T-helper 1 cell (primary cell): ENCODE measurements at regions not wholly inside any gene's neighbourhood (a gene's known extent, or its start where the extent isn't known, plus 50 kb on each side); places are given as distances from the start of the nearest gene placed in this dataset.

ENCODE experiments used
- DNase-seq, 5 donors: peaks; one replicate each; pipeline ENCODE4 v3.0.0-alpha.2; 2012 to 2020

DNA sequence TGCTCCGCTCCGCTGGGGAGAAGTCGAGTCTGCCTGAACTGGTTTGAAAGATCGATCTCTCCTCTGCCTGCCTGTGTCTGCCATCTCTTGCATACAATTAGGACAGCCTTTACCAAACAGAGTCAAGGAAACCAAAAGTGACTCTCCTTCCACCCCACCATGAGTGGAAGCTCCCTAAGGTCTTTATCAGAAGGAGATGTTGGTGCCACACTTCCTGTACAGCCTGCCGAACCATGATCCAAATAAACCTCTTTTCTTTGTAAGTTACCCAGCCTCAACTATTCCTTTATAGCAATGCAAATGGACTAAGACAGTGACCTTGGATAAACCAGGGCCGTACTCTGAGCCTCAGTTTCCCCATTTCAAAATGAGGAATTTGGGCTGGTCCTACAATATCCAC lies 106.3 kb upstream of the GDF10 start:
- no peak for DNase-seq

DNA sequence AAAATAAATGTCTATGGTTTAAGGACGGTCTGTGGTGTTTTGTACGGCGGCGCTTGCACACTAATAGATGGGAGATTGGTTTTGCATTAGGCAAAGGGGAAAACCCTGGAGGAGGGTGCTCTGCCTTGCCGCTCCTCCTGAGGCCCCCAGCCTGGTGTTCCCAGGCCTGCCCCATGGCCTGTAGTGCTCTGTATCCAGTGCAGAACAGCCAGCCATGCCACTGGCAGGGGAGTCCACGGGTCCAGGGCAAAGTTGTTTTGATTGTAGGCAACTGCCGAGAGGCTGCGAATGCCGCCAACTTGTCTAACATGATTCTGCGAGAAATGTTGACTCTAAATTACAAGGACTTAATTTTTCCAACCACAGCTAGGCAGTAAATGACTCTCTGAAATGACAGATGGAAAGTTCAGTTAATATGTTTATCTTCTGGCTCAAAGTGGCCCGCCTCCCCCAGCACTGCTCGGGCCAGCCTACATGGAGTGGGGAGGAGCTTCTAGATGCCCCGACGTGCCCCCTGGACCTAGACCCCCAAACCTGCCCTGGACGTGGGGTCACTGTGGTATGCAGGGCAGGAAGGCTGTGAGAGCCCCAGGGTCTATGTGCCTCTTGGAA lies 104.6 kb upstream of the GDF10 start:
- no peak for DNase-seq

DNA sequence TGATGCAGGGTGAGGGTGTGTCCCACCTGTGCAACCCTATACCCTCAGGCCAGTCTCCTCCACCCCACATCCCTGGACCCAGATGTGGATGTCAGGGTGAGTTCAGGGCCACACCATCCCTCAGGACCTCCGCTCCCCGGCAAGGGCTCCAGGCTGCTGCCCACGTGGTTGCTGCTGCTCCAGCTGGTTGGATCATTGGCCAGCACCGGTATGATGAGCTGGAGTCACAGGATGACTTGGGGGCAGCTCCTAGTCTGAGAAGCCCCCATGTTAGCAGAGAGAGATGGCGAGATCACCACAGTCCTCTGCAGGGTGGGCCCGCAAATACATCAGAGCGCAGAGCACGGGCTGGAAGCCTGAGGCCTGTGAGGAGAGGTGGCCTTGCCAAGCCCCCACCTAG lies 103.3 kb upstream of the GDF10 start:
- no peak for DNase-seq

DNA sequence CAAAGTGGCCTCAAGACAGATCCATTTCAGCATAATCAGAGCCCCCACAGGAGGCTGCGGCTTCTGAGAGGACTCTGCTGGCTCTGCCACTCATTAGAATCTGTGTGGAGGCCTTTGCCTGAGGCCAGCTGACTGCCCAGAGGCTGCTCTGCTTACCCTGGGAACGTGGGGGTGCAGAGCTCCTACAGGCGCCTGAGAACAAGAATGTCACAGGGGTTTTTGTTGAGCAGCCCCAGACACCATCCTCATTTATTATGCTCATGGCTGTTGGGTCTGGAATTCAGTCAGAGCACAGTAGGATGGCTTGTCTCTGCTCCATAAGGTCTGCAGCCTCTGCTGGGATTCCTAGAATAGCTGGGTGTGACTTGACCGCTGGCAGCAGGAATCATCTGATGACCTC lies 101.8 kb upstream of the GDF10 start:
- DNase-seq = no peak

DNA sequence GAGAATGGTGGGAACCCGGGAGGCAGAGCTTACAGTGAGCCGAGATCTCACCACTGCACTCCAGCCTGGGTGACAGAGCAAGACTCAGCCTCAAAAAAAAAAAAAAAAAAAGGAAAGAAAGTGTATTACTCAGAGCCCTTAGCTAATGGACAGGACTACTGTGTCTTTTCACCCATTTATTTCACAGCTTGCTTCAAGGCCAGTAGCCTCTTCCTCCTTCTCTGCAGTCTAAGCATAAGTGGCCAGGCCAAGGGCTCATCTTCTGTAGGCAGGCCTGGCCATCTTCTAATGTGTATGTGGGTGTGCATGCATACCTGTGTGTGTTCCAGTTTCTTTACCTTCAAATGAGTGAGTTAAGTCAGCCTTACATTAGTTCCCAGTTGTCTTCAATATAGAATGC lies 94.8 kb upstream of the GDF10 start:
- DNase-seq = no peak

DNA sequence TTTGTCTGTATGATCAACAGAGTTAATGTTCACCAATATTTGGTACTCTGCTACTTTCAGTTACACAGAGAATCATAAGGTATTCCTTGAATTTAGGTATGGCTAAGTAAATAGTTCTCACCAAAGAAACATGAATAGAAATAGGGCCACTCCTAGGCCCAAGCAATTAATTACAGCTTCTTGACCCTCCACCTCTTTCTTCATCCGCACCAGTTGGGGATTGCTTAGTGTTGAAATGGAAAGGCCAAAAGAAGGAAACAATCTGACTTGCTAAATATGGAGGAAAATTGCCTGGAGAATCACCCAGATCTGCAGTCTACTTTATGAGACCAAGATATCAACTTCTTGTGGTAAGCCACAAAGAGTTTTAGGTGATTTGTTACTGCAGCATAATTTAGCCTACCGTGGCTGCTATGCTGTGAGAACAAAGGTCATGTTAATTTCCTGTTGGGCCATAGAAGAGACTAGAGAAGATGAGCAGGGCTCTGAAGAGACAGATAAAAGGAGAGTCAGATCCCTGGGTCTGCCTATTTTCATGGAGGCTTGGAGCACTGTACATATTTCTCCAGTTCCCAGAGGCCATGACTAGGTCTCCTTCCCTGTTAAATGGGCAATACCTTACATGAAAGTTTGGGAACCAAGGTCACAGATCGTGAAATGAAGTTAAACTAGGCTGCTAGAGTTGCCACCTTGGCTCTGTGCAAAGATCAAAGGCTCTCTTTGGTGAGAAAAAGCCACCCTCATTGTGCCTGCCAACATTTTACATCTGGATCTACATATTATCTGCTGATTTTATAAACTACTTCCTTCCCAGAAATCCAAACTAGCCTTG lies 93.3 kb upstream of the GDF10 start:
- DNase-seq = peak in 2 of 5 donors; percentile 2 to 7

DNA sequence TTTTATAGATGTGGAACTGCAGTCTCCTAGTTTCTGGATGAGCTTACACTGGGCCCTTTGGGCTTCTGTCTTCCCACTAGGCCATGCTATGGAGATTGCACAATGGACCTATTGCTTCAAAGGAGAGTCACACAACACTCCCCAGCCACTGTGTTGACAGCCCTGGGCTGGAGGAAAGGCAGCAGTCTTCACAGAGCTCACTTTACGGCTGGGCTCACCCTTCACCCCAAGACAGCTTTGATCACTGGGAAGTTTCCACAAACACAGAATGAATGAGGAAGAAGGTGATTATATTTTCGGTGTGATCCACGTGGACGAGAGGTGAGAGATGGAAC lies 92.7 kb upstream of the GDF10 start:
- no peak for DNase-seq

DNA sequence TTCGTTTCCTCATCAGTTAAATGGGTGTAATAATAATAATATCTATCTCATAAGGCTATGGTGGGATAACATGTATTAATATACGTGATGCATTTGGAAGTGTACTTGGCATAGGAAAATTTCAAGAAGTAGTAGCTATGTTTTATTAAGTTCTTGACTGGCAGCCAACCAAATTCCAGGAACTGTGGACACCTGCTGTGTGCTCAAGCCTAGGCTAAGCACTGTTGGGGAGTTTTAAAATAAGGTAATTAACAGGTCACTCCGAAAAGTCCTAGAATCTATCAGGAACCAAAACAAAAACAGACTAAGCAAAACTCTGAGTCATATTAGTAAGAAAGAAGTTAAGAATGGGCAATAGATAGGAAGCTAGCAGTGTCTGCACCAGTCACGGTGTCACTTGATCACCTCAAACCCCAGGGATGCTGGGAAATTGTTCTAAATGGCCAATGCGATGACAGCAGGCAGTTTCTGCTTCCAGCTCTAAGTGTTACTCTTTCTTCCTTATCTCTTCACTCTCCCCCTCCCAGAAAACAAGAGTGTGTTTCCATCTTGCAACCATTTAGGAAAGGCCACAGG lies 92.0 kb upstream of the GDF10 start:
- no peak for DNase-seq

DNA sequence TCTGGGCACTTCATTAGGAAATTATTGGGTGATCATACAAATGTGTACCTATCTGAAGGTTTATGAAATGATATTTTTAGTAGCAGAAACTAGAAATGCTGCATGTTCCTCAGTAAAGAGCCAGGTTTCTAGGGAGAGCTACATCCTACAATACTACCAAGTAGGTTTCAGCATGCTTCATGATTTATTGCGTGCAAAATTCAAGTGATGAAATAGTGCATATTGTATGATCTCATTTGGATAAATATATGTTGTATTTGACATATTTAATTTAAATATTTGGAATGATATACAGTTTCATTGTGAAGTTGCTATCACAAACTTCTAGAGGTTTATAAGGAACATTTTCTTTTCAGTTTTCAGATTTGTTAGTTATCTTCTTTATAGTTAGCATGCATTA lies 90.5 kb upstream of the GDF10 start:
- DNase-seq = no peak

DNA sequence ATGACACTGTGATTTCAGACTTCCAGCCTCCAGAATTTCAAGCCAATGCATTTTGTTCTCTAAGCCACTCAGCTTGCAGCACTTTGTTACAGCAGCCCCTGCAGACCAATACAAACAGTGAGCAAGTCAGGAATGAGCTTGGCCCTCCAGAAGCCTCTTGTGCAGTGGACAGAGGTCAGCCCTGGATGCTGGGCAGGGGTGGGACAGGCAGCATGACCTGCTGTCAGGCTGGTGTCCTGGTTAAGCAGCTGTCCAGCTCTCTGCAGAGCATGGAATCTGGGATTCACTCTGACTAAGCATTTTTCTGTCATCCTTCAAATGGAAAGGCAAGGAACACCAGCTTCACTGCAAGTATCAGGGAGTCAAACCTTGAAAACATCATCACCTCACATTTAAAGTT lies 85.5 kb upstream of the GDF10 start:
- no peak for DNase-seq

DNA sequence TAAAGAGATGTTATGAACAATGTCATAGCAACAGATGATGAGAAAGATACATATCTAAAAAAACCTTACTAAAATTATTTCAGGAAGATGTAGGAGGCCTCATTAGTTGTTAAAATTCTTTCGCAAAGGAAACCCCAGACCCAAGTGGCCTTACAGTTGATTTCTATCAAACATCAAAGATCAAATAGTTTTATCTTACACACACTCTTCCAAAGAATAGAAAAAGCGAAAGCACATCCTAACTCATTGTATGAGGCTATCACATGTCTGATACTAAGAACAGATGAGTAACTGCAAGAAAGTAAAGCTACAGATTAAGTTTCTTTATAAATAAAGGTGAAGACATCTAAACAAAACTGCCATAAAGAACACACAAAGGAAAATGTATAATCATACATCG lies 82.9 kb upstream of the GDF10 start:
- DNase-seq = no peak

DNA sequence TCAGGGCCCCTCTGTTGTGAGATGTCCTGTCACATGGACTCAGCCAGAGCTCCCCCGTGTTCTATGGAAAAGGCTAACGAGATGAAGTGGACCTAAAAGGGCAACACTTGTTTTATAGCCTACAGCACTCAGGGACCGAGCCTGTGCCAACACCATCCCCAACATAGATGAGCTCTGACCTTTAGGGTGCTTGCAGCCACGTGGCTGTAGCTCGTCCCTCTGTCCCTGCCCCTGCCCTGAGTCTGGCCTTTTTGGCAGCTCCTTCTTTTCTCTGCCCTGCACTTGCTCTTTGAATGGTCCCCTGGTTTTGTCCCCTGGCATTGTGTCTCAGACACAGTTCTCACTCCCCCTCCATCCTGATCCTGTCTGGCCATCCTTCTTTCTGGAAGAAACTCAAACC lies 81.2 kb upstream of the GDF10 start:
- DNase-seq = no peak

DNA sequence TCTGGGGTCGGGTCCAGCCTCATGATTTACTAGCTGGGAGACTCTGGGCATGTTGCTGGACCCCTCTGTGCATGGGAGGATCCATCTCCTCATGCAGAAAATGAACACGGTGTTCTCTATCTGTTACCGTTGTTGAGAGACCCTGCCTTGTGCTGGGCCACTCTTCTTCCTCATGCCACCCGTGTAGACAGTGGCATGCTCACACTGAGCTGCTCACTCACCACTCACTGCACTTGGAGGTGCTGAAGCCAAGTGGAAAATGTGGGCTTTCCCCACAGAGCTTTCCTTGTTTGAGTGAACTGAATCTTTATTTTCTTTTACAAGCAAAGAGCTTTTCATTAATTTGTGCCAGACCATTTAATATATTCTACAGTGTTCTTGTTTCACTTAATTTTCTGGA lies 77.5 kb upstream of the GDF10 start:
- DNase-seq = no peak

DNA sequence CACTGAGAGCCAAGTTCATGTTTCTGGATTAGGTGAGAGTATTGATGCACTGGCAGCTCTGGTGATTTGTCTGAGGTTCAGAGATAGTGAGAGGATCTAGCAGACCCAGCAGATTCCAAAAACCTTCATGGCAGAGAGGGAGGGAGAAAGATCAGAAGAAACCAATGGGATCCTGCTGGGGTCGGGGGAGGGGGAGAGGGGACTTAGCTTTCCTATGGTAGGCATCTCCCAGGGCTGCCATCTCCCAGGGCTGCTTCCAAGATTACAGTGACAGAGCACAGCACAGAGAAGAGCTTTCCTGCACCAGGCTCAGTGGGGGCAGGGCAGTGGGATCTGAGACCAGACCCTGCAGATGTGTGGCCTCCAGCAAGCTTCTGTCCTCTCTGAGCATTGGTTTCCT lies 76.8 kb upstream of the GDF10 start:
- no peak for DNase-seq

DNA sequence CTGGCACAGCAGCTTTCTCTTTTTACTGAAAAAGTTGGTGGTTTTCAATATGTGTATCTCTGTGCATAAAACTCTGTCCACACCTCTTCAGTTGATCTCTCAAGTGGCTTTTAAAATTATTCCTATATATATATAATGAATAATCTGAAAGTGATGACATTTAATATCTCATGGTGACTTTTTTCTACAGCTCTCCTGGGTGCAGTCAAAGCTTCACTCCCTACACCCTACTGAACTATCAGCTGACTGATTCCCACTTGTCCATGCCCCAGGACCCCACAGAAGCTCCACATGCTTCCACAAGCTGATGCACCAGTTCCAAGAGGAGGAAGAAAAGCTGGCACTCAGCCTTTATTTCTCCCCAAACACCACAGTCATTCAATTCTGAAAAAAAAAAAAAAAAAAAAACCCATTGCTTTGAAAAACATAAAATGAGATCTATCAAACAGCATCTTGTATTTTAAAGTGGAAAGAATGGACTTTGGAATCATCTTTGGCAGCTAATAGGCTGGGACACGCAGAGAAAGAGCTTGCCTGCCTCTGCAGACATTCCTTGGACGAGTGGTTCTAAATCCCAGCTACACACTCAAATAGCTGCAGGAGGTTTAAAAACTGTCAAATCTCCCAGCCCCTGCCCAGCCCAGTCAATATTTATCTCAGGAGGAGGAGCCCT lies 75.3 kb upstream of the GDF10 start:
- DNase-seq = no peak

DNA sequence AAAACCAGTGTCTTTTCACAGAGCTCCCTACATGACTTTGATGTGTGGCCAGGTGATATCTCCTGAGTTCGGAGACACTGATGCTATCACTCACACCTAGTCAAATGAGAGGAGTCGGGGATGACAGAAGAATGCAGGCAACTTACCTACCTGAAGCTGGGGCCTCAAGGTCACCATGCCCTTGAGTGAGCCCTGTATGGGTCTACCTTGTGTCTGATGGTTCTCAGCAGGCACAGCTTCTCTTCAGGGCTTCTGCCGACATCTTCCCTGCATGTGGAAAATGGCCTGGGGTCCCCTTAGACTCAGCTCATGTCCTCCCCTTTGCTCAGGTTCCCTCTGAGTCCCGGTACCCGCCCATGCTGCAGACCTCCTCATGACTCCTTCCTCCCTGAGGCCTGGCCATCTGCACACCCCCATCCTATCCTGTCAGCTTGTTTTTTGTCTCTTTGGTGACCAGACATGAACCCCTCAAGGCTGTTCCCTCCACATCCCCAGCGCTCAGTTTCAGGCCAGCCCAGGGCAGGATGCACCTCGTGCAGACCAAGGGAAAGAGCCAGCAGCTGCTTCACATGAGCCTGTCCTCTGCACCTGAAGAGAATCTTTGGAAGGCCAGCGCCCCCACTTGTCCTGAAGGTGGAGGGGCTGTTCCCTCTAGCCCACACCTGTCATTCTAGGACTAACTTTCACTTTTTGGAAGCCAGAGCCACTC lies 74.6 kb upstream of the GDF10 start:
- DNase-seq = no peak

DNA sequence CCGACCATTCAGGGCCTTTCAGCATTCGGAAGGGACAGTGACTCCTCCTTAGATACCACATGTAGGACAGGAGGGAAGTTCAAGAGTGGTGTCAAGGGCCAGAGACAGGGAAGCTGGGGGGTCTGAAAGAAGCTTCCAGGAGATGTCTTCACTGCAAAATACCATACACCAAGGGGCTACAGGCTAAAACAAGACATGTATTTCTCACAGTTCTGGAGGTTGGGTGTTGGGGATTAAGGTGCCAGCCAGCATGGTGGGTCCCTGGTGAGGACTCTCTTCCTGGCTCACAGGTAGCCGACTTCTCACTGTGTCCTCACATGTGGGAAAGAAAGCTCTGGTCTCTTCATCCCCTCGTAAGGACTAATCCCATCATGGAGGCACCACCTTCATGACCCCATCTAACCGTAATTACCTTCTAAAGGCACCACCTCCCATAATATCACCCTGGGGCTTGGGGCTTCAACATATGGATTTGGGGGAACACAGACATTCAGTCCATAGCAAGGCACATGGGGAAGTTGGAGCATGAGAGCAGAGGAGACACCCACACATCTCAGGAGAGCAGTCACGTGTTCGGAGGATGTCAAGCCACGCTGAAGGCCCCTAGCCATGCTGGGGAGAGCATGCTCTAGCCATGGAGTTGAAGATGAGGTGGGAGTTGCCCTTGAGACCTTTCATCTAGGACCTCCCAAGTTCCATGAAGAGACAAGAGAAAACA lies 73.9 kb upstream of the GDF10 start:
- no peak for DNase-seq

DNA sequence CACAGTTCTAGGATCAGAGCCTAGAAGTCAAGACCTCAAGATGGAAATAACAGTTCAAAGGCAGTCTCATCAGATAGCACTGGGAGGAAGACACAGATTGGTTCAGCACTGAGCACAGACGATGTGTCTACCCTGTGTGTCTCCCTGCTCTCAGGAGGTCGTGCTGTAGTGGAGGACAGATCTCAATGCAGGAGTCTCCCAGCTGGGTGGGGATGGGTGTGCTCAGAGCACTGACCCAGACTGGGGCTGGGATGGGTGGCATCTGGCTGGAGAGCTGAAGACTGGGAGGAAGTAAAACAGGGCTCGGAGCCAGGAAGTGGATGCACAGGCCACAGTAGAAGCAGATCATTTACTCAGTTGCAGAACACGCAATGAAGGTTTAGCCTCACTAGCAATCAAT lies 69.5 kb upstream of the GDF10 start:
- DNase-seq = no peak

DNA sequence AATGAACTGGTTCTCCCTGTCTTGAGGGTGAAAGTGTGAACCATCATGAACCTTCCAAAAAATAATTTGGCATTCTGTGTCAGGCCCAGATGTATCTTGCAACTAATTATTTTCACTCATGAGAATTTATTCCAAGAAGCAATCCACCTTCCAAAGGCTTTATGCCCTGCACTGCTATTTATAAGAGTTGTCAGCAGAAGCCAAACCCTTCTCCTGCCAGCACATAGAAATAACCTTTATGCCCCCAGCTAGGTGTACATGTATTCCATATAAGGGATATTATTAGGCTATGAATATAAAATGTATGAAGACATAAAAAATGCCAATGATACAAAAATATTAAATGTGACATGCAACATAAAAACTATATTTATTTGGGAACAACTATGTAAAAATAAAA lies 69.0 kb upstream of the GDF10 start:
- DNase-seq = no peak

DNA sequence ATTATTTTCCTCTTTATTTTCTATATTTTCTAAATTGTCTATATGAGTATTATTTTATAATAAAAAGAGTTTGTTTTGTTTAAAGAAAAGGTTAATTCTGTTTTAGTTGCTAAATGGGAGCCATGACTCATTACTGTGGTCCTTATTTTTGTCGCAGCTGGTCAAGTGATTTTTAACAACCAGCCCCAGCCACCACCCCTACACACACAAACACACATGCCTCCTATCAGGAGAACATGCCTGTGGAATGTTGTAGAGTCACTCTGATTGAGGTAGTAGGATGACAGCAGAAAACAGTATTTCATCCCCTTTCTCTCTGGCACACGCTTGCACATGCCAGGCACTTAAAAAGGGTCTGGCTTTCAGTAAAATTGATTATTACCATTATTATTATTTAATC lies 68.6 kb upstream of the GDF10 start:
- no peak for DNase-seq

DNA sequence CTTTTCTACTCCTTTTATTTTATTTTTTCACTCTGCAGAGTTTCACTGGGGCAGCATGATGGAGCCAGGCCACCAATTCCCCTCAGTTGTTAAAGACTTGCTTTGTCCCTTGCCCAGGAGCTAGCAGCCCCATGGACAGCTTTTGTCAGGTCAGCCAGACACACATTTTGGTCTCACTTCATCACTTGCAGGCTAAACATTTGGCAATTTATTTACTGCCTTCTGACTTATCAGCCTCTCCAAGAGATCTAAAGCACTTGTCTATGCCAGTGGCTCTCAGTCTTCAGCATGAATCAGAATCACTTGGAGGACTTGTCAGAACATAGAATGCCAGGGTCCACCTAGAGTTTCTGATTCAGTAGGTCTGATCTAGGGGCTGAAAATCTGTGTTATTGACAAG lies 66.4 kb upstream of the GDF10 start:
- DNase-seq = no peak

DNA sequence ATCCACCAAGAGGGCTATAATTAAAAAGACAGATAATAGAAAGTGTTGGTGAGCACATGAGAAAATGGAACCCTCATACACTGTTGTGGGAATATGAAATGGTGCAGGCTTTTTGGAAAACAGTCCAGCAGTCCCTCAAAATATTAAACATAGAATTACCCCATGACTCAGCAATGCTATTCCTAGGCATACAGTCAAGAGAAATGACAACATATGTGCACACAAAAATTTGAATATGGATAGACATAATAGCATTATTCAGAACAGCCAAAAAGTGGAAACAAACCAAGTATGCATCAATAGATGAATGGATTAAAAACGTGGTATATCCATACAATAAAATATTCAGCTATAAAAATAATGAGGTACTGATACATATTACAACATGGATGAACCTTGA lies 64.5 kb upstream of the GDF10 start:
- no peak for DNase-seq
